GM19372 (cell line): ENCODE measurements at regions not wholly inside any gene's neighbourhood (a gene's known extent, or its start where the extent isn't known, plus 50 kb on each side); places are given as distances from the start of the nearest gene placed in this dataset.

Experiments used
- ATAC-seq: cut with Tn5 transposase; IDR thresholded peaks from one replicate; pipeline ENCODE4 v1.9.1; 2021; ENCODE audit warnings: mild to moderate bottlenecking, low read depth, moderate library complexity; ENCODE audit not compliant: unreplicated experiment

DNA sequence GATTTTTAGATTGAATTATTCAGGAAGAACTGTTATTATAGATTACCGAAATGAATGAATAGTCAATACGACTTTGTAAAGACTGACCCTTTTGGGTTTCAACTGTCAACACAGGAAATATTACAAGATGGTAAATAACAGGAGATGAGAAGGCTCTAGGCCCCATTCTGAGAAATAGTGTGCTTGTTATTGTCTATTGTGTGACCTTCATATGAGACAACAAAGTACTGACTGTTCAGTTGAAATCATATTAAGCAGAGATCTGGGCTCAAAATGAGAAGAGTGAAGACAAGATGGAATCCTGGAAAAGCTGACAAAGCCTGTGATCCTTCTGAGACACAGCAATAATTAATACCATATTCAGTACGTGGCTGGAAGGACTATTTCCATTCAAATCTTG, 503.8 kb downstream of the INHBA start:
- ATAC-seq = no peak

DNA sequence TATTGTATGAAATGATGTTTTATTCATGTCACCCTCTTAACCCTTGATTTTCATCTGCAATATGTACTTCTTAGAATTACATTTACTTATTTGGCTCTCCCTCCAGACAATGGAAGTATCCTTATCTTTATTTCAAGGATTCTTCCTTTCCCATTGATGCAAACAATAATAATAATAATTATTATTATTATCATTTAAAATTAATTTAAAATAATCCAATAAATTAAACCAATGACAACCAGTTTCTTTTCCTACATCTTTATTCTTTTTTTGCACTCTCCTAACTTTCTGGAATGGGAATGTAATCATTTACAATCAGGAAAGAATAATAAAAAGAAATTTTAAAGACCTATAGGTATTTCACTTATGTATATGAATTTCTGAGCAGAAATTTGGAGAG, 504.4 kb downstream of the INHBA start:
- no peak for ATAC-seq

DNA sequence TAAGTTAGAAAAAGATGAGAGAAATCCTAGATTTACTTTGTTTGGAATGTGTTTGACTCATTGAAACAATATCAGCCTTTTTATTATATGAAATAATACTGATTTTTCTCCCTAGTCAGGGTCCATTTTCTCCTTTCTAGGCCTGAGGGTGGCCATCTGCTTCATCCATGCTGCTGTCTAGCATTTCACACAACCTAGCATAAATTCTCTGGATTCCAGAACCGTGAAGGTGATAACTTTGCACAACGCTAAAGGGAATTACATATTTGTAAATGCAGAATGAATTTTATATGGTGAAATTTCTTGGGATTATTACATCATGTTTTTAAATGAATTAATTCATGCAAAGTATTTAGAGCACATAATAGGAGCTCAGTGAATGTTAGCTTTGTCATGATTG, 505.1 kb downstream of the INHBA start:
- no peak for ATAC-seq

DNA sequence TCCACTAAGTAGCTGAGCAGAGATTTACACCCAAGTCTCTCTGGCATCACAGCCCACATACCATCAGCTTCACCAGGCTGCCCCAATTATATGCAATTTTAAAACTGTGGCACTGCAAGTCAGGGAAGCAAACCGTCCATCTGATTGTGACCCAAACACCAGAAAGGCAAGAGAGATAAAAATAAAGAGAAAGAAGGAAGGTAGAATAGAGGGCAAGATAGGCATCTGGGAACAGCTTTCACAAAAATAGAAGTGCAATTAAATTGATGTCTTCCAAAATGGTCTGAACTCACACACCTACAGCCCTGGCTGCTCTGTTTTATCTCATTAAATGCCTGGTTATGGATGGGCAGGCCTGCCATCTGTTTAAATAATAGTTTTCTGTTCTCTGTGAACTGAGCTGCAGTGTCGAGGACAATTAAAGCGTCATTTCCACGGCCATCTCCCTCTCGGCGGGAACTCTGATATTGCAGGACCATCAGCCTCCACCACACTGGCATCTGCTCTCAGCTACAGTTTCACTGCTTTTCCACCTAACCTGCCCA, 509.1 kb downstream of the INHBA start:
- no peak for ATAC-seq

DNA sequence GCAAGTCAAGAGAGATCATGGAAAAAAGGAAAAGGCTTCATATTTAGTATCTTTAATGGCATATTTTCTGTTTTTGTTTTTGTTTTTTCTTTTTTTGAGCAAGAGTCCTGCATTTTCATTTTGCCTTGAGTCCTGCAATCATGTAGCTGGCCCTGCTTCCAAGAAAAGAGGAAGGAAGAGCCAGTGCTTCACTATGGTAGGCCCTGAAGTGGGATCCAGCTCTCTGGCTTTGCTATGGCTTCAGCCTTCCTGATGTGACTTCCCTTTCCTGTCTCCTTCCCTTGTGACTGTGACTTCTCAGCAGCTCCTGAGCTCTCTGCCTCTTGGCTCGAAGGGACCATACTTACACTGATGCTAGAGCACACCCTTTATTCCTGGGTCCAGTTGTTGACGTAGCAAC, 512.3 kb downstream of the INHBA start:
- ATAC-seq = no peak

DNA sequence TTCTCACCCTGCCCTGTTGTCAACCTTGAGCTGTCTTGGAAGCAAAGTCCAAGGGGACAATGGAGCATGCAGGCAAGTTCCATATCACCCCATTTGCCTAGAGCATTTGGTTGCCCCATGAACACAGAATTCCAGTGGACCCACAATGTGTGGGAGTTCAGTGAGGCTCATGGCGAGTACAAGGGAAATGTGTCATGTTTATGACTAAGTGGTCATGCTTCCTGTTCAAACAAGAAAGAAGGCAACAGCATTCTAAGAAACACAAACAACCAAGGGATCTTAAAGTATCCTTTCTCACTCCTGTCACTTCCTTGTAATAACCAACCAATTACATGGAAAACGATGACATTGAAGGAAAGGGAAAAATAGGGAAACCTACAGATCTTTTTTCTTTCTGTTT, 513.0 kb downstream of the INHBA start:
- ATAC-seq = no peak

DNA sequence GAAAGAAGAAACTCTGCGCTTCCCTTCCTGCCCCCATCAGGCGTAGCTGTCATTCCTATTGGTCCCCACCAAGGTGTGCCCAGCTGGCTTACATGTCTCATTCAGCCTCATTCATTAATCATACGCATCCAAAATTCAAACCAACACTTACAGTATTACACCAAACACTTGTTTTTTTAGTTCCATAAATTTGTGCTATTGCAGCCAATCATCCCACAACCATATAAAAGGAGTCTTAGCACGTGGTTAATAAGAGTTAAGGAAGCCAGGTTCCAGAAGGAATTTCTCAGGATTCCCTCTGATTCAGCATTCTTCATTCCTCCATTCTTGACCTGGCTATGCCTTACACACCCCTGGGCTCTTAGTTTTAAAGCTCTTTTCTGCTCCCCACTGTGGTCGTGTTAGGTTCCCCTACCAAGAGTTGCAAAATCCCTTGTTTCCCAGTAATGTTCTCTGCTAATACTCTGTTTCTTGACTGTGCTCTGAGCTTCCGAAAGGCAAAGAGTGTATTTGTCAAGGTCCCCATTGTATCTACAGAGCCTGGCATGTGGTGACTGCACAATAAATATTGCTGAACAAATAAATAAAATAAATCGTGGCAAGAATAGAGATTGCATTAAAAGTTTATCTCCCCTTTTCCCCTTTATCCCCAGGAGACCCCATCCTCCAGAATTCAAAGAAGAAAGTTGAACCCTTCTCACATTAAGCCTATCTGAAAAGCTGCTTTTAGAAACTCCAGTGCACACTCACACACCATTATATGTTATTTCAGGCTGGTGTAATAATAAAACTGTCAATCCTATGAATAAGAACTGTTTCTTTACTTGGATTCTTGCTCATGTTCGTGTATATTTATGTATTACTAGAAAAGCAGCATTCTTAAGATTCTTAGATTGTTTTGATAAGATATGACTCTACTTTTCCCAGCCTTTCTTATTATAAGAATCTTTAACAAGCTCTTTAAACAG, 514.4 kb downstream of the INHBA start:
- ATAC-seq = no peak

DNA sequence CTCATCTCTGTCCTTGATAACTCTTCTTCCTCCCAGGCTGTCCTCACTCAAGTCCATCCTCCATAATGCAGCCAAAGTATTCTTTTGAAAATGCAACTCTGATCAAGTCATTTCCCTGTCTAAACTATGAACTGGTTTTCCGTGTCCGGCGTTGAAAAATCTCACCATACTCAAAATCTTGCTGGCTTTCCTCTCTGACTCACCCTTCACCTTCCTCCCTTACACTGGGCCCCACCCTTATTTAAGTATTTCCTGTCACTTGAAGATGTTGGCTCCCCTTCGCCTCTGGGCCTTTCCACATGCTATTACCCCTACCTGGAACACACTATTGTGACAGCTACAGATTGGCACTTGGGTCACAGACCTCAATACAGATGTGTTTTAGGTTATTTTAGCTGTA, 515.6 kb downstream of the INHBA start:
- ATAC-seq = no peak

DNA sequence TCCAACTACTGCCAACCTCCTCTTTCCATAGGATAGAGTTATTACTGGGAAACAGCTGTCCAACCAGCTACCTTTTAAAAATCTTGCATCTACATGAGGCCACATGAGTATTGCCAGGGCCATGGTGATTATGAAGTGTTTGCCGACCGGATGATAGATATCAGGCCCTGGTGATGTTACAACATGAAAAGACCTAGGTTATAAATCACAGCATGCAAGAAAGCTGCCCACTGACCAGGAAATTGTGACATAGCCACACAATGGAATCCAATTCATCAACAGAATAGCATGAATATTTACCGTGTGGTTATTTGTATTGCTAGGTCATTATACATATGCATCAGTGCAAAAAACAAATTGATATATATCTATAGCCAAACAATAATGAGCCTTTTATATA, 517.0 kb downstream of the INHBA start:
- ATAC-seq = no peak

DNA sequence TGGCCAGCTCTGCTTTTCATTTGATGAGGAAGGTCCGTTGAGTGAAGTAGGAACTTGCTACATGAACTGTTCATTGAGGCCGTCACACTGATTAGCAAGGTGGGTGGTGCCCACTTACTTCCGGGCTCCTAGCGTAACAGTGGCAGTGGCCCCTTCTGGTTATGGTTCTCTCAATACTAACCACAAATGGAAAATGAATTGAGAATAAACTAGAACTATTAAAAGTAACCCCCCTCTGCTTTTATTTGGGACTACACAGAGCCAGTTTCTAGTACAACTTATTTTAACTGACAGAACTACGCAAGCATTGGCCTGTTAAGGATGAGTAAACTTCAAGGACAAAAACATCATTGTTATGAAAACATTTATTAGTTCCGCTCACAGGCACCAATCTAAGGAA, 519.1 kb downstream of the INHBA start:
- ATAC-seq = no peak

DNA sequence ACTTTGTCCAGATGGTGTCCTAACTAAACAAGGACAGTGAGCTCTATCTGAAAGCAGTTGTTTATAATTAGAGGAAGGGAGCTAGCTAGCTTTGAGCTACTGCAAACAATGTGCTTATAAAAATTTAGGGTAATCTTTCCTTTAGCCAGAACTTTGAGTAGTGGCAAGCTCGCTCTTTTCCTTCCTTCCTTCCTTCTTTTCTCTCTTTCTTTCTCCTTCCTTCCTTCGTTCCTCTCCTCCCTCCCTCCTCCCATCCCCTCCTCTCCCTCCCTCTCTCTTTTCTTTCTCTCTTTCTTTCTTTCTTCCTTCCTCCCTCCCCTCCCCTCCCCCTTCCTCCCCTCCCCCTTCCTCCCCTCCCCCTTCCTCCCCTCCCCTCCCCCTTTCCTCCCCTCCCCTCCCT, 520.1 kb downstream of the INHBA start:
- no peak for ATAC-seq

DNA sequence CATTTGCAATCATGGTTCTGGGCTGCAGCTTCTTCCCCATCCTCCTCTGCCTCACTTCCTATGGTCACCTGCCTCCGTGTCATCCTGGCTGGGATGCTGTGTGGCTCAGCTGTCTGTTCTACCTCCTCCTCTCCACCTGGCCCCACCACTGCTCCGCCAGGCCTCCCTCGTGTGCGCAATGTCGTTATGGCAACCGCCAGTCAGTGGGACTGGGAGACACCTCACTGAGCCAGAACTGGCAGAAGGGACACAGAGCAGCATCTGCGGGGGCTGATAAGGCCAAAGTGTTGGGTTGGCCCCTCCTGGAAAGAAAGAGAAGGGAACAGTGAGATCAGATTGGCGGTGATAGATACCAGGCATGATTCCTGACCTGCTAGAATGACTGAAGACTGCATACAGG, 527.5 kb downstream of the INHBA start:
- ATAC-seq = no peak

DNA sequence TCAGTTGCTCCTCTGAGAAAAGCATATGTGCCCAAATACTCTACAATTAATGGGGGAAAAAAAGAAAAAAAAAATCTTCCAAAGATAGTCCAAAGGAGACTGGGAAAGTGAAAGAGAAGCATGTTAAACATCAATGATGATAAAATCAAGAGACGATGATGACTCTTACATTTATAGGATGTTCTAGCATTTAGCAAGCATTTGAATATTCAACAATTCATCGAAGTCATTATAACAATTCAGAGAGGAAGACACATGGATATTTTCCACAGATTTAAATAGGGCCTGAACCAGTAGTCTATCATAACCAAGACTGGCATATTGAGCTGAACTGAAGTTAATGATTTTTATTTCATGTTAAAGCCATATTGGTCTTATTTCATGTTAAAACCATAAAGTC, 528.4 kb downstream of the INHBA start:
- ATAC-seq = no peak

DNA sequence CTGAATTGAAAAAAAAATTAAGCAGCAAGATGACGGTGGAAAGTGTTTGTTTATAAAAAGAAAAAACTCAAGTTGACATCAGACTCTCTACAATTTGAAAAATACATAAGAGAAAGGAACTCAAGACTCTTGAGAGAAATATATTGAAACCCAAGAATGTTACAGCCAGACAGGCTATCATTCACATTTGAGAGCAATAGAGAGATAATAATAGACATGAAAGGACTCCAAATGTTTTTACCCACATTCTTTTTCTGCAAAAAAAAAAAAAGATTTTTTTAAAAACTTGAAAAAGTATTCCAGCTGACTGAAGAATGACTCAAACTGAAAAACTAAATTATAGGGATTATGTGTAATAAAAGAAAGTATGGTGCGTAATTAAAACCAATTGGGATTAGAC, 532.4 kb downstream of the INHBA start:
- ATAC-seq = no peak

DNA sequence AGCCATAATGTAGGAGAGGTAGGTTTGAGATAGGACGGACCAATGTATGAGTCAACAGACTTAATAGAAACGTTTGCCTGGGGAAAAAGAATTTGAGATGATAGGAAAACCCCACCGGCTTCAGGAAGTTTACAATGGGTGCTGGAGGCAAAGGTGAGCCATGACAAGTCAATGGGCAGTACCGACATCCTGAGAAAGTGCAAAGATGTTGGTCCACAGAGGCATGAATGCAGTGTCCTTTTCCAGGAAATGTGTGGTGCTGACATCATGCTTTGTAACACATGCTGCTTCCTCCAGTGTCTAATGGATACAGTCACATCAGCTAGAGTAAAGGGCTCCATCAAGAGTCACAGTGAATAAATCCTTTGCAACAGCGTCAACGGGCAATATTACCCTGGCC, 533.6 kb downstream of the INHBA start:
- ATAC-seq = no peak

DNA sequence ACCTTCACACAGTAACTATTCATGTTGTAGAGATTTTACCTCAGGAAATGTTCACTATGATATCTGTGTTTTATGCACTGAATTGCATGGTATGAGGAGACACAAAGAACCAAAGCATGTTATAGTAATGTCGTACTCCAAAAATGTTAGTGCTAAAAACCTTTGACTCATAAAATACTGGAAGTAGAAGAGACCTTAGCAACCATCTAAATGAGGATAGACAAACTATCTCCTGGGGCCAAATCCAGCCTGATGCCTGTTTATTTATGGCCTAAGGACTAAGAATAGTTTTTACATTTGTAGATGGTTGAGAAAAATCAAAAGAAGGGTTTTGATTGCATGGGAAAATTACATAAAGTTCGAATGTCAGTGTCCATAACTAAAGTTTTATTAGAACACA, 535.1 kb downstream of the INHBA start:
- no peak for ATAC-seq

DNA sequence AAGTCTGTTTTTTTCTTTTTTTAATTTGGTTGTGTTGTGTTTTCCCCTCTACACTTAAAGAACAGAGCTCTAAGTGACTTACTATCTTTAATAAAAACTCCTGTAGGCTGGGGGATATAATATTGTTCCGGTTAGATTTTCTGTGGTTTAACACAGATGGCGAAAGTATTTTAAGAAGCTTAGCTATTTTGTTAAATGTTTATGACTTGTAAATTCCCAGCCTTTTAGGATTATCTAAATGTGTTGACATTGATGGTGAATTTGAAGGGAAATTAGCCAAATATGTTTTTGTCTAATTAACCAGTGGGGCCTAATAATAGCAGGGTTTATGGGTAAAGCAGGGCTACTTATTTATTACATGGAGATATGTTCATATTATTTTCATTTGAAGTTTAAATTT, 538.5 kb downstream of the INHBA start:
- no peak for ATAC-seq

DNA sequence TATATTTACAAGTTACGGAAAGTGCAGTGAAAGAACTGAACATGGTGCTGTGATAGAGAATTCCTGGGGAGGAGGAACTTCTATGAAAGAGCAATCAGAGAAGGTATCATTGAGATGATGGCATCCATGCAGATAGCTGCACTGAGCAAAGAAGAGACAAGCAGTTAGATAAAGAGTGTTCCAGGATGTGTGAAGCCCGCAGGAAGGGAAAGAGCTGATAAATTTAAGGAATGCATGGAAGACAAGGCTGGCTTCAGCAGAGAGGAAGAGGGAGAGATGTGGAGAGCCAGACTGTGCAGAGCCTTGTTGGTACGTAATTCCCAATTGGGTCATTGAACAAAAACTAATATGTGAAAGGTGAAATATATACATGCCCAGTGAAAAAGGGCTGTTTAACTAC, 538.9 kb downstream of the INHBA start:
- no peak for ATAC-seq

DNA sequence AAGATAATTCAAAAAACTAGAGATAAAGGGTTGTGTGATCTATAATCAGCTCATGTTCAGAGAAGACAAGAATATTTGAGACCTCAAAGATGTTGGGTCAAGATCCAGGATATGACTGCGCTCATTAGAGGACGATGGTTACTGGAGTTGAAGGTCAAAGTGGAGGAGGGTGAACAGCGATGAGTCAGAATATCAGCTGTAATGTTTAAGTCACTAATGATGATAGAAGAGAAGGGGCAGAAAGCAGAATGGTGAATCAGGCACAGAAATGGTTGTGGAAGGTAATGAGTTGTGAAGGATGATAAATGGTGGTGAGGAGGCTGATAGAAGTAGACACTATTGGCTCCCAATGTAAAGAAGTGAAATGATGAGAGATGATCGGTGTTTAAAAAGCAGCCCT, 540.3 kb downstream of the INHBA start:
- ATAC-seq = no peak

DNA sequence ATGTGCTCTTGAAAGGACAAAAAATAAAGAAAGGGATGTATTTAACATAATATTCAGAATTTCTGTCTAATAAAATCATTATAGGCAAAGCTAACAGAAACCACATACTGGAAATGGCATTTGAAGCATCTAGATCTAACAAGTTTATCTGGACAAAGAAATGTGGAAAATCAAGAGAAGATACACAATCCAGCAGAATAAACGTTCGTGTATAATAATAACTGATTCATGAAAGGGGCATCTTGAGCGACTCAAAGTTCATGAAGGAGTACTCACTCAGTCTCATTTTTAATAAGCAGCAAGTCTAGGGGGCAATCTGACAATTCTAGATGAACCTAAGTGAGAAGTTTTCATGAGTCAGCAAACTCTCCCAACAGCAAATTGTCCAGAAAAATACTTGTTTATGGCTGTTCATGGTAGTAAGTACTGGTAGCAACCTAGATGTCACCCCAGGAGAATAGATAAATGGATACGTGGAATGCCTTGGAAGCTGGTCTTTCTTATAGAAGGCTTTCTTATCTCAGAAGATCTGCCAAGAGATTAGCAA, 541.8 kb downstream of the INHBA start:
- ATAC-seq = no peak

DNA sequence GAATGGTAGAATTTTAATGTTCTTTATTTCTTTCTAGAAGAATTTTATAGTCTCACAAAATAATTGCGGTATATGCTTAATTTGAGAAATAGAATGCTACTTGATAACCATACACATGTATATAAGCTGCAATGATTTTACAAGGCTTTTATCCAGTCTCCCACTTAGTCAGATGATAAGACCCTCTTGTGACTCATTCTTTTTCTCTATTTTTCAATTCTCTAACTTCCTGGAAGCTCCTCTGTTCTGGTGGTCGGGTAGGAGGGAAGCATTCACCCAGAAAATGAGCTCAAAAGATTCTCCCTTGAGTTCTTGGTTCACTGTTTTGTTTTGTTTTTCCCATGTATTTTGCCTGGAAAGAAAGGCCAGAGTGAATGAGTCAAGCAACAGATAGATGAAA, 546.6 kb downstream of the INHBA start:
- no peak for ATAC-seq

DNA sequence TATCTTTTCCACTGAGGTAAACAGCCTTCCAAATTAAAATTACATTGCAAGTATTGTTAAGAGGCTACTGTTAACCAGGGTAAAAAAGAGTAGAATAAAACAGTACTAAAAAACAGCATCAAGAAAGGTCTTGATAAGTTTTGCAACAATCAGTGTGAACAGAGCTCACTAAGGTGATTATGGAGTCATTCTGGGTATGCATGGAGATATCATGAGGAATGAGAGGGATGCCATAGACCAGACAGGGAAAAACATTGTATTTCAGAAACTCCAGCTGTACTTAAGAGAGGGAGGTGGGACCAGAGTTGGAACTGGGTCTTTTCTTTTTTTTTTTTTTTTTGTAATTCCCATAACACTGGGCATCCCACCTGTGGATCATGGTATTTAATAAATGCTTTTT, 549.6 kb downstream of the INHBA start:
- ATAC-seq = no peak
